Stimulated activated naive CD8-positive, alpha-beta T cell treated with anti-CD3 and anti-CD28 coated beads, Interleukin-15, Interleukin-2, amounts not matched to agents 100 U/mL and 50 U/mL, for 24 hours (primary cell): ENCODE measurements at regions not wholly inside any gene's neighbourhood (a gene's known extent, or its start where the extent isn't known, plus 50 kb on each side); places are given as distances from the start of the nearest gene placed in this dataset.
"Not testable (repeated sequence)": the region's sequence is repeated elsewhere in the genome, so short reads cannot be mapped to it uniquely, and the experiment has no call there.

Experiments used
- ATAC-seq: fragments of 150-1000 bp; cut with Tn5 transposase; one replicate; pipeline ENCODE4 v1.10.0; 2021
- DNase-seq: peaks from one replicate; pipeline ENCODE4 v3.0.0; 2021

- no peak for DNase-seq
- no peak for ATAC-seq
Measured at GRCh38 chr12:58651850-58652249, 268.5 kb downstream of the LRIG3 start.

- DNase-seq (no peak), ATAC-seq (no peak)
Measured at GRCh38 chr12:58654021-58654420, 266.3 kb downstream of the LRIG3 start.

- DNase-seq, result no peak
Measured at GRCh38 chr12:58655375-58655774, 264.9 kb downstream of the LRIG3 start.

GRCh38 chr12:58656254-58657009, 263.9 kb downstream of the LRIG3 start:
- DNase-seq, result no peak

More at GRCh38 chr12:58655375-58655774, 264.9 kb downstream of the LRIG3 start:
- no peak for ATAC-seq

GRCh38 chr12:58657190-58657589, 263.1 kb downstream of the LRIG3 start:
- DNase-seq (no peak), ATAC-seq (no peak)

More at GRCh38 chr12:58656254-58657009, 263.9 kb downstream of the LRIG3 start:
- no peak for ATAC-seq

- ATAC-seq (no peak), DNase-seq (no peak)
Measured at GRCh38 chr12:58665375-58665774, 254.9 kb downstream of the LRIG3 start.

- ATAC-seq (no peak), DNase-seq (no peak)
Measured at GRCh38 chr12:58668233-58668632, 252.1 kb downstream of the LRIG3 start.

GRCh38 chr12:58668871-58669270, 251.4 kb downstream of the LRIG3 start:
- DNase-seq (no peak), ATAC-seq (no peak)

- DNase-seq, result no peak
- ATAC-seq, result no peak
Measured at GRCh38 chr12:58670623-58671022, 249.7 kb downstream of the LRIG3 start.

- no peak for DNase-seq
- no peak for ATAC-seq
Measured at GRCh38 chr12:58671196-58671595, 249.1 kb downstream of the LRIG3 start.

- ATAC-seq (no peak), DNase-seq (no peak)
Measured at GRCh38 chr12:58673021-58673420, 247.3 kb downstream of the LRIG3 start.

- not testable (repeated sequence) for DNase-seq, ATAC-seq
Measured at GRCh38 chr12:58677833-58678232, 242.5 kb downstream of the LRIG3 start.

- no peak for DNase-seq
- ATAC-seq, result no peak
Measured at GRCh38 chr12:58678753-58679152, 241.6 kb downstream of the LRIG3 start.

GRCh38 chr12:58681730-58682129, 238.6 kb downstream of the LRIG3 start:
- DNase-seq (no peak), ATAC-seq (no peak)

GRCh38 chr12:58695263-58695662, 225.0 kb downstream of the LRIG3 start:
- ATAC-seq (no peak), DNase-seq (no peak)

GRCh38 chr12:58701536-58701935, 218.8 kb downstream of the LRIG3 start:
- DNase-seq, result no peak
- ATAC-seq, result no peak

GRCh38 chr12:58703866-58704265, 216.4 kb downstream of the LRIG3 start:
- ATAC-seq, result no peak
- DNase-seq, result no peak

GRCh38 chr12:58704770-58705169, 215.5 kb downstream of the LRIG3 start:
- DNase-seq, ATAC-seq: not testable (repeated sequence)

GRCh38 chr12:58710901-58711300, 209.4 kb downstream of the LRIG3 start:
- ATAC-seq (no peak), DNase-seq (no peak)

- no peak for DNase-seq
- no peak for ATAC-seq
Measured at GRCh38 chr12:58711974-58712373, 208.3 kb downstream of the LRIG3 start.

- no peak for ATAC-seq
Measured at GRCh38 chr12:58712976-58713375, 207.3 kb downstream of the LRIG3 start.

GRCh38 chr12:58719161-58719560, 201.1 kb downstream of the LRIG3 start:
- ATAC-seq, result no peak

More at GRCh38 chr12:58712976-58713375, 207.3 kb downstream of the LRIG3 start:
- no peak for DNase-seq

GRCh38 chr12:58720421-58720820, 199.9 kb downstream of the LRIG3 start:
- no peak for ATAC-seq
- no peak for DNase-seq

More at GRCh38 chr12:58719161-58719560, 201.1 kb downstream of the LRIG3 start:
- DNase-seq, result no peak
